PC-3 (cell line): ENCODE measurements at regions not wholly inside any gene's neighbourhood (a gene's known extent, or its start where the extent isn't known, plus 50 kb on each side); places are given as distances from the start of the nearest gene placed in this dataset.

ENCODE experiments used
- EZH2 ChIP-seq: fragments of 300-600 bp; sonication (generic); IDR thresholded peaks from one replicate; pipeline ENCODE4 v1.6.1; 2017; ENCODE audit warnings: antibody characterized with exemption, mild to moderate bottlenecking, low read length; ENCODE audit not compliant: unreplicated experiment
- EZH2phosphoT487 ChIP-seq: fragments of 300-600 bp; sonication (generic); IDR thresholded peaks from 2 replicates; pipeline ENCODE4 v1.6.1; 2018; ENCODE audit warnings: mild to moderate bottlenecking, antibody characterized with exemption, low read length, borderline replicate concordance
- TF ChIP-seq, protein P1 (sequence below): fragments of 300-600 bp; sonication (generic); conservative IDR thresholded peaks from 2 replicates; pipeline ENCODE4 v1.5.1; 2017; ENCODE audit warnings: antibody characterized with exemption, low read depth, mild to moderate bottlenecking, low read length

- TF ChIP-seq, protein P1, sequence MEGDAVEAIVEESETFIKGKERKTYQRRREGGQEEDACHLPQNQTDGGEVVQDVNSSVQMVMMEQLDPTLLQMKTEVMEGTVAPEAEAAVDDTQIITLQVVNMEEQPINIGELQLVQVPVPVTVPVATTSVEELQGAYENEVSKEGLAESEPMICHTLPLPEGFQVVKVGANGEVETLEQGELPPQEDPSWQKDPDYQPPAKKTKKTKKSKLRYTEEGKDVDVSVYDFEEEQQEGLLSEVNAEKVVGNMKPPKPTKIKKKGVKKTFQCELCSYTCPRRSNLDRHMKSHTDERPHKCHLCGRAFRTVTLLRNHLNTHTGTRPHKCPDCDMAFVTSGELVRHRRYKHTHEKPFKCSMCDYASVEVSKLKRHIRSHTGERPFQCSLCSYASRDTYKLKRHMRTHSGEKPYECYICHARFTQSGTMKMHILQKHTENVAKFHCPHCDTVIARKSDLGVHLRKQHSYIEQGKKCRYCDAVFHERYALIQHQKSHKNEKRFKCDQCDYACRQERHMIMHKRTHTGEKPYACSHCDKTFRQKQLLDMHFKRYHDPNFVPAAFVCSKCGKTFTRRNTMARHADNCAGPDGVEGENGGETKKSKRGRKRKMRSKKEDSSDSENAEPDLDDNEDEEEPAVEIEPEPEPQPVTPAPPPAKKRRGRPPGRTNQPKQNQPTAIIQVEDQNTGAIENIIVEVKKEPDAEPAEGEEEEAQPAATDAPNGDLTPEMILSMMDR = no peak
- TF ChIP-seq EZH2phosphoT487 = no peak
- no peak for TF ChIP-seq EZH2
Observed at GRCh38 chr21:20603236-20603635, 395.0 kb upstream of the NCAM2 start.
